Progenitor cell of endocrine pancreas (in vitro differentiated cells): ENCODE measurements at regions not wholly inside any gene's neighbourhood (a gene's known extent, or its start where the extent isn't known, plus 50 kb on each side); places are given as distances from the start of the nearest gene placed in this dataset.
A peak's percentile ranks its signal among the peaks of the same experiment; 100 is the strongest.
"Not testable (repeated sequence)": the region's sequence is repeated elsewhere in the genome, so short reads cannot be mapped to it uniquely, and the experiment has no call there.

Experiments
- DNase-seq: peaks from one replicate; pipeline ENCODE4 v3.0.0; 2021; ENCODE audit warnings: low spot score; ENCODE audit not compliant: unreplicated experiment
- H3K27ac Mint-ChIP-seq: 2 replicates; pipeline ENCODE4 v1.8.0; 2021; ENCODE audit warnings: mild to moderate bottlenecking, moderate library complexity, mixed read lengths
- H3K27me3 Mint-ChIP-seq: 2 replicates; pipeline ENCODE4 v1.8.0; 2021; ENCODE audit warnings: mixed read lengths
- H3K36me3 Mint-ChIP-seq: 2 replicates; pipeline ENCODE4 v1.8.0; 2022; ENCODE audit warnings: mixed read lengths; ENCODE audit not compliant: insufficient read depth
- H3K4me1 Mint-ChIP-seq: 2 replicates; pipeline ENCODE4 v1.8.0; 2021; ENCODE audit warnings: low read depth, mixed read lengths
- H3K4me3 Mint-ChIP-seq: 2 replicates; pipeline ENCODE4 v1.8.0; 2021; ENCODE audit warnings: low read depth, mild to moderate bottlenecking, moderate library complexity, mixed read lengths
- H3K9me3 Mint-ChIP-seq: 2 replicates; pipeline ENCODE4 v1.8.0; 2021; ENCODE audit warnings: low read depth, mixed read lengths
- CTCF ChIP-seq: fragments of 200-600 bp; sonication (generic); IDR thresholded peaks from one replicate; pipeline ENCODE4 v1.5.0; 2021; ENCODE audit warnings: antibody characterized with exemption, mild to moderate bottlenecking; ENCODE audit not compliant: unreplicated experiment

- no peak for TF ChIP-seq CTCF
- Mint-ChIP-seq H3K27me3 (no peaks in the 10 kb centered on the region), H3K4me1 (no peaks in the 10 kb centered on the region), H3K27ac (no peak overlapping the region), H3K4me3 (no peak overlapping the region), H3K9me3 (peaks cover 5% of the 10 kb centered on the region), H3K36me3 (no peaks in the 10 kb centered on the region)
- no peak for DNase-seq
These were observed 81.8 kb downstream of the DUSP6 start for GRCh38 chr12:89270548-89270947.

- no peaks in the 10 kb centered on the region for H3K36me3 Mint-ChIP-seq
- TF ChIP-seq CTCF, result no peak
- H3K4me3 Mint-ChIP-seq, result no peak overlapping the region
- H3K4me1 Mint-ChIP-seq, result peaks cover 3% of the 10 kb centered on the region
- H3K27ac Mint-ChIP-seq, result no peak overlapping the region
- H3K9me3 Mint-ChIP-seq, result peaks cover 5% of the 10 kb centered on the region
- DNase-seq, result no peak
- no peaks in the 10 kb centered on the region for H3K27me3 Mint-ChIP-seq
These were observed 83.1 kb downstream of the DUSP6 start for GRCh38 chr12:89269174-89269573.

GRCh38 chr12:89267404-89267803, 84.9 kb downstream of the DUSP6 start:
- H3K36me3 Mint-ChIP-seq, result no peaks in the 10 kb centered on the region
- TF ChIP-seq CTCF, result no peak
- no peak overlapping the region for H3K4me3 Mint-ChIP-seq
- no peak for DNase-seq
- no peaks in the 10 kb centered on the region for H3K27me3 Mint-ChIP-seq
- no peak overlapping the region for H3K27ac Mint-ChIP-seq
- peaks cover 5% of the 10 kb centered on the region for H3K9me3 Mint-ChIP-seq
- H3K4me1 Mint-ChIP-seq, result peaks cover 14% of the 10 kb centered on the region

GRCh38 chr12:89266574-89267188, 85.6 kb downstream of the DUSP6 start:
- H3K4me1 Mint-ChIP-seq, result peaks cover 15% of the 10 kb centered on the region
- not testable (repeated sequence) for DNase-seq, H3K9me3 Mint-ChIP-seq, H3K27ac Mint-ChIP-seq, H3K4me3 Mint-ChIP-seq, H3K36me3 Mint-ChIP-seq, H3K27me3 Mint-ChIP-seq

GRCh38 chr12:89264837-89265236, 87.5 kb downstream of the DUSP6 start:
- Mint-ChIP-seq H3K27ac (no peak overlapping the region), H3K36me3 (no peaks in the 10 kb centered on the region), H3K4me3 (no peak overlapping the region), H3K9me3 (no peaks in the 10 kb centered on the region), H3K27me3 (no peaks in the 10 kb centered on the region), H3K4me1 (peaks cover 15% of the 10 kb centered on the region)
- TF ChIP-seq CTCF, result no peak
- DNase-seq, result no peak

GRCh38 chr12:89263900-89264299, 88.4 kb downstream of the DUSP6 start:
- Mint-ChIP-seq H3K4me3 (no peak overlapping the region), H3K27me3 (no peaks in the 10 kb centered on the region), H3K4me1 (peaks cover 15% of the 10 kb centered on the region), H3K9me3 (no peaks in the 10 kb centered on the region), H3K27ac (peak overlapping the region; percentile 21), H3K36me3 (no peaks in the 10 kb centered on the region)
- DNase-seq, result no peak
- no peak for TF ChIP-seq CTCF
